ENCODE measurements at regions not wholly inside any gene's neighbourhood (a gene's known extent, or its start where the extent isn't known, plus 50 kb on each side); places are given as distances from the start of the nearest gene placed in this dataset.

DNA sequence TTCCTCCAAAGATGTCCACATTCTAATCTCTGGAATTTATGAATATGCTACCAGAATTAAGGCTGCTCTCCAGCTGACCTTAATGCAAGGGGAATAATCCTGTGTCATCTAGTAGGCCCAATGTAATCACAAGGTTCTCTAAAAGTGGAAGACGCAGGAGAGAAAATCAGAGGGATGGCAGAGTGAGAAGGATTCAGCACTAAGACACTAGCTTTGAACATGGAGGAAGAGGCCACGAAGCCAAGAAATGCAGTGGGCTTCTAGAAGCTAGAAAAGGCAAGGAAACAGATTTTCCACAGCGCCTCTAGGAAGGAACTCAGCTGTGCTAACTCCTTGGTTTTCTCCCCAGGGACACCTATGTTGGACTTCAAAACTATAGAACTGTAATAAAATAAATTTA lies 240.7 kb upstream of the TRAM1L1 start:
- TF ChIP-seq, protein P1, sequence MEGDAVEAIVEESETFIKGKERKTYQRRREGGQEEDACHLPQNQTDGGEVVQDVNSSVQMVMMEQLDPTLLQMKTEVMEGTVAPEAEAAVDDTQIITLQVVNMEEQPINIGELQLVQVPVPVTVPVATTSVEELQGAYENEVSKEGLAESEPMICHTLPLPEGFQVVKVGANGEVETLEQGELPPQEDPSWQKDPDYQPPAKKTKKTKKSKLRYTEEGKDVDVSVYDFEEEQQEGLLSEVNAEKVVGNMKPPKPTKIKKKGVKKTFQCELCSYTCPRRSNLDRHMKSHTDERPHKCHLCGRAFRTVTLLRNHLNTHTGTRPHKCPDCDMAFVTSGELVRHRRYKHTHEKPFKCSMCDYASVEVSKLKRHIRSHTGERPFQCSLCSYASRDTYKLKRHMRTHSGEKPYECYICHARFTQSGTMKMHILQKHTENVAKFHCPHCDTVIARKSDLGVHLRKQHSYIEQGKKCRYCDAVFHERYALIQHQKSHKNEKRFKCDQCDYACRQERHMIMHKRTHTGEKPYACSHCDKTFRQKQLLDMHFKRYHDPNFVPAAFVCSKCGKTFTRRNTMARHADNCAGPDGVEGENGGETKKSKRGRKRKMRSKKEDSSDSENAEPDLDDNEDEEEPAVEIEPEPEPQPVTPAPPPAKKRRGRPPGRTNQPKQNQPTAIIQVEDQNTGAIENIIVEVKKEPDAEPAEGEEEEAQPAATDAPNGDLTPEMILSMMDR (IDR thresholded peaks at IDR 0.05), result no peak
- TF ChIP-seq POLR2A (IDR thresholded peaks at IDR 0.05), result no peak
- intact Hi-C loops (cut with DNase I; ENCODE audit: low total_unique reads), result no loop called here

DNA sequence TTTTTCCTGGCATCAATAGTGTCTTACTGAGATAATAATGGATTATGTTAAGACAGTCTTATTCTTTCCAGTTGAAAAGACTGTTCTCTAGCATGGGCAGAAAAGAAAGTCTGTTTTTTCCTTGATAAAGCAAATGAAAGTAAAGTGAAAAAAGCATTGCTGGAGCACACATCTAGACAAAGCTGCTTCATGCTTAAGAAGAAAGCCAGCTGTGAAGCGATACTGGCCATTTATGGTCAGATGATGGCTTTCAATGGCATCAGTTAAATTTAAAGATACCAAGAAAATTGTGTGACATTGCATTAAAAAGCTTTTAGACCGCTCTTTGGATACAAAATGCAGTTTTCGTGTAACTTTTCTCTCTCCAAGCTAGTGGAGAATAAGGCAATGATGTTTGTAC lies 242.1 kb upstream of the TRAM1L1 start:
- intact Hi-C loops (cut with DNase I; ENCODE audit: low total_unique reads), result no loop called here
- TF ChIP-seq, protein P1 (IDR thresholded peaks at IDR 0.05), result no peak
- no peak for TF ChIP-seq POLR2A (IDR thresholded peaks at IDR 0.05)
- WGBS, 2 donors, result 84 to 95% methylated on average over 3 of the region's 3 CpGs
- H3K4me3 ChIP-seq (ENCODE audit: low read depth, poor library complexity, severe bottlenecking), result no peak overlapping the region
- no peak for DNase-seq (ENCODE audit: low spot score in 2 of 2)

More for the DNA sequence above, 240.7 kb upstream of the TRAM1L1 start:
- 57 to 77% methylated on average over 3 of the region's 3 CpGs for WGBS, 2 donors
- DNase-seq (ENCODE audit: low spot score in 2 of 2), result no peak
- no peak overlapping the region for H3K4me3 ChIP-seq (ENCODE audit: low read depth, poor library complexity, severe bottlenecking)

DNA sequence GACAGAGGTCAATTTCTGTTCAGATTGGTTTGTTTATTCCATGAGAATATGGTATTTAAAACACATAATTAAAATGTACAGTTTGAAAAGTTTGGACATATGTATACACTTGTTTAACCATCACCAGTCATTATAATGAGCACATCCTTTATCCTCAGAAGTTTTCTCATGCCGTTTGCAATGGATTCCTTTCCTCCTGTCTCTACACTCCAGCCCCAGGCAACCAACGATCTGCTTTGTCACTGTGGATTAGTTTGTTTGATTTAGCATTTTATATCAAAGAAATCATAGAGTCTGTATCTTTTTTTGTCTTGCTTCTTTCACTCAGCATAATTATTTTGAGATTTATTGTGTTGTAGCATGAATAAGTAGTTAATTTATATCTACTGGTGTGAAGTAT lies 243.0 kb upstream of the TRAM1L1 start:
- H3K4me3 ChIP-seq (ENCODE audit: low read depth, poor library complexity, severe bottlenecking), result no peak overlapping the region
- no peak for DNase-seq (ENCODE audit: low spot score in 2 of 2)
- intact Hi-C loops (cut with DNase I; ENCODE audit: low total_unique reads), result no loop called here
- TF ChIP-seq, protein P1 (IDR thresholded peaks at IDR 0.05), result no peak
- TF ChIP-seq POLR2A (IDR thresholded peaks at IDR 0.05), result no peak
- WGBS, 2 donors, result 25% methylated on average over 2 of the region's 2 CpGs

DNA sequence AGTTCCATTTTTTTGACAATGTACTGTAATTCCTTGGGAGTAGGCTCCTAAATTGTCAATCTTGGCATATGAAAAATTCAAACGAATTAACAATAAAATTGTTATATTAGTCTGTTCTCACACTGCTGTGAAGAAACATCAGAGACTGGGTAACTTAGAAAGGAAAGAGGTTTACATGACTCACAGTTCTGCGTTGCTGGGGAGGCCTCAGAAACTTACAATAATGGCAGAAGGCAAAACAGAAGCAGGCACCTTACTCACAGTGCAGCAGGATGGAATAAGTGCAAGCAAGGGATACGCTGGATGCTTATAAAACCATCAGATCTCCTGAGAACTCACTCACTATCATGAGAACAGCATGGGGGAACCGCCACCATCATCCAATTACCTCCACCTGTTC lies 246.4 kb upstream of the TRAM1L1 start:
- TF ChIP-seq, protein P1 (IDR thresholded peaks at IDR 0.05), result no peak
- TF ChIP-seq POLR2A (IDR thresholded peaks at IDR 0.05), result no peak

DNA sequence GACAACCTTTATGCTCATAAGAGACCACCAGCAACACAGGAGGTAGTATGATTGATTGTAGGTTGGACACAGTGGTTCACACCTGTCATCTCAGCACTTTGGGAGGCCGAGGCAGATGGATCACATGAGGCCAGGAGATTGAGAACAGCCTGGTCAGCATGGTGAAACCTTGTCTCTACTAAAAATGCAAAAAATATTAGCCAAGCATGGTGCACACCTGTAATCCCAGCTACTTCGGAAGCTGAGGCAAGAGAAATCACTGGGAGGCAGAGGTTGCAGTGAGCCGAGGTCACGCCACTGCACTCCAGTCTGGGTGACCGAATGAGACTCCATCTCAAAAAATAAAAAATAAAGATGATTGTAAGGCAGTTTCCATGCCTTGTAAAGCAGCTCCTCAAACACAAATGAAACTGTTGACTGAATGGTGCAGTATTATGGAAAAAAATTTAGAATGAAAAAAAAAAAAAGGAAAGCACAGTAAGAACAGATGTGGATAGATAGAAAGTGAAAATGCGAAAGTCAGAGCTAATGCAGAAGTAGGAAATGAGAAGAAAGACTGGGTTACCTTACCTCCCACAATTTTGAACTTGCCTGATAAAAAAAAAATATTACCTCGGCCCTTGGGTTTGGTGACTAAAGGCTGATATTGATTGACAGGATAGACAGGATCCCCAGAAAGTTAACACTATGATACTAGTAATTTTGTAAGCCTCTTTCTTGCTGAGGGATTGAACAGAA lies 249.2 kb upstream of the TRAM1L1 start:
- intact Hi-C loops (cut with DNase I; ENCODE audit: low total_unique reads), result no loop called here
- WGBS, 2 donors, result 85 to 90% methylated on average over 7 of the region's 7 CpGs
- no peak for DNase-seq (ENCODE audit: low spot score in 2 of 2)
- no peak overlapping the region for H3K4me3 ChIP-seq (ENCODE audit: low read depth, poor library complexity, severe bottlenecking)
- TF ChIP-seq, protein P1 (IDR thresholded peaks at IDR 0.05), result no peak
- no peak for TF ChIP-seq POLR2A (IDR thresholded peaks at IDR 0.05)

More for the DNA sequence above, 246.4 kb upstream of the TRAM1L1 start:
- no peak overlapping the region for H3K4me3 ChIP-seq (ENCODE audit: low read depth, poor library complexity, severe bottlenecking)
- WGBS, 2 donors, result 78 to 82% methylated on average over 4 of the region's 4 CpGs
- intact Hi-C loops (cut with DNase I; ENCODE audit: low total_unique reads), result no loop called here
- DNase-seq (ENCODE audit: low spot score in 2 of 2), result no peak

DNA sequence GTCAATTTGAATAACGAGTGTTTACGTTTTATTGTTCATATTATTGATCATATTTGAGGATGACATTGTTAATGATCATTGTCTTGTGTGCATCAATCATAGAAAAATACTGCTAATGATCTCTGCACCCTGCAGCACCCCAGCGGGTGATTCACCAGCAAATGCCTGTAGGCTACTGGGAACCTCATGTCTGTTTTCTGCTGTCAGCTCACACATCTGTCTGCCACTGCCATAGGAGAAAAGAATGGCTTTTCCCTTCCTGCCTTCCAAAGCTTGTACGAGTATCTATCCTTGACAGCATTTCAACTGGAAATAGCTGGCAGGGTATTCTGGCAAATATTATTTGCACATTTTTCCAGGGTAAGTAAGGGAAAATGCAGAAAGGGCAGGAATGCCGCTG lies 272.1 kb upstream of the TRAM1L1 start:
- WGBS, 2 donors, result 39 to 44% methylated on average over 5 of the region's 5 CpGs
- intact Hi-C loops (cut with DNase I; ENCODE audit: low total_unique reads), result no loop called here

More for the DNA sequence above, 272.1 kb upstream of the TRAM1L1 start:
- DNase-seq (ENCODE audit: low spot score in 2 of 2), result no peak
- H3K4me3 ChIP-seq (ENCODE audit: low read depth, poor library complexity, severe bottlenecking), result no peak overlapping the region
- TF ChIP-seq, protein P1 (IDR thresholded peaks at IDR 0.05), result no peak
- TF ChIP-seq POLR2A (IDR thresholded peaks at IDR 0.05), result no peak

All from lower leg skin (tissue), 4 donors.